RWPE1 (cell line): ENCODE measurements at regions not wholly inside any gene's neighbourhood (a gene's known extent, or its start where the extent isn't known, plus 50 kb on each side); places are given as distances from the start of the nearest gene placed in this dataset.

ENCODE experiments used
- CTCF ChIA-PET: fragments of 350-600 bp; sonication (Branson Sonifier 250); formaldehyde crosslinking; extraction: SDS; loops from one replicate; lab custom pipeline; 2021; lab: Yijun Ruan, JAX
- POLR2A ChIA-PET: fragments of 400-600 bp; formaldehyde crosslinking; extraction: SDS; loops from one replicate; lab custom pipeline; 2020; ENCODE audit warnings: antibody characterized with exemption; ENCODE audit not compliant: low non-redundant PET; lab: Yijun Ruan, JAX
- DNase-seq: peaks from one replicate; pipeline ENCODE4 v3.0.0; 2012; ENCODE audit warnings: low spot score
- H3K27ac ChIP-seq: fragments of 450-650 bp; 2 replicates; pipeline ENCODE4 v1.5.1; 2017
- CTCF ChIP-seq: fragments of 450-650 bp; conservative IDR thresholded peaks from 2 replicates; pipeline ENCODE4 v1.5.1; 2017; ENCODE audit warnings: low read depth, mild to moderate bottlenecking

- no peak overlapping the region for H3K27ac ChIP-seq
- ChIA-PET POLR2A (no interaction called here), CTCF (interaction anchor here (0.7 kb wide), 1 partner anchor 294 kb away, joined by 3 read pairs; no protein-coding TSS in a partner anchor)
- TF ChIP-seq CTCF, result no peak
- DNase-seq, result no peak
These were observed 421.8 kb upstream of the JARID2 start for GRCh38 chr6:14824060-14824459.

- no peak for TF ChIP-seq CTCF
- POLR2A ChIA-PET, result no interaction called here
- DNase-seq, result no peak
- no peak overlapping the region for H3K27ac ChIP-seq
- CTCF ChIA-PET, result no interaction called here
These were observed 421.2 kb upstream of the JARID2 start for GRCh38 chr6:14824484-14825275.

- no peak overlapping the region for H3K27ac ChIP-seq
- no peak for DNase-seq
- ChIA-PET POLR2A (no interaction called here), CTCF (no interaction called here)
- no peak for TF ChIP-seq CTCF
These were observed 419.4 kb upstream of the JARID2 start for GRCh38 chr6:14826456-14826855.

- ChIA-PET POLR2A (no interaction called here), CTCF (no interaction called here)
- TF ChIP-seq CTCF, result no peak
- no peak overlapping the region for H3K27ac ChIP-seq
- DNase-seq, result no peak
These were observed 418.5 kb upstream of the JARID2 start for GRCh38 chr6:14827354-14827753.

- TF ChIP-seq CTCF, result no peak
- CTCF ChIA-PET, result no interaction called here
- no peak for DNase-seq
These were observed 417.7 kb upstream of the JARID2 start for GRCh38 chr6:14828201-14828611.

GRCh38 chr6:14831070-14831469, 414.8 kb upstream of the JARID2 start:
- ChIA-PET CTCF (interaction anchor here (0.6 kb wide), 1 partner anchor 20 kb away, joined by 3 read pairs; no protein-coding TSS in a partner anchor), POLR2A (no interaction called here)

More at GRCh38 chr6:14828201-14828611, 417.7 kb upstream of the JARID2 start:
- H3K27ac ChIP-seq, result no peak overlapping the region
- POLR2A ChIA-PET, result no interaction called here

More at GRCh38 chr6:14831070-14831469, 414.8 kb upstream of the JARID2 start:
- no peak for TF ChIP-seq CTCF
- no peak overlapping the region for H3K27ac ChIP-seq
- no peak for DNase-seq
